ENCODE measurements at regions not wholly inside any gene's neighbourhood (a gene's known extent, or its start where the extent isn't known, plus 50 kb on each side); places are given as distances from the start of the nearest gene placed in this dataset.
A peak's percentile ranks its signal among the peaks of the same experiment; 100 is the strongest.

DNA sequence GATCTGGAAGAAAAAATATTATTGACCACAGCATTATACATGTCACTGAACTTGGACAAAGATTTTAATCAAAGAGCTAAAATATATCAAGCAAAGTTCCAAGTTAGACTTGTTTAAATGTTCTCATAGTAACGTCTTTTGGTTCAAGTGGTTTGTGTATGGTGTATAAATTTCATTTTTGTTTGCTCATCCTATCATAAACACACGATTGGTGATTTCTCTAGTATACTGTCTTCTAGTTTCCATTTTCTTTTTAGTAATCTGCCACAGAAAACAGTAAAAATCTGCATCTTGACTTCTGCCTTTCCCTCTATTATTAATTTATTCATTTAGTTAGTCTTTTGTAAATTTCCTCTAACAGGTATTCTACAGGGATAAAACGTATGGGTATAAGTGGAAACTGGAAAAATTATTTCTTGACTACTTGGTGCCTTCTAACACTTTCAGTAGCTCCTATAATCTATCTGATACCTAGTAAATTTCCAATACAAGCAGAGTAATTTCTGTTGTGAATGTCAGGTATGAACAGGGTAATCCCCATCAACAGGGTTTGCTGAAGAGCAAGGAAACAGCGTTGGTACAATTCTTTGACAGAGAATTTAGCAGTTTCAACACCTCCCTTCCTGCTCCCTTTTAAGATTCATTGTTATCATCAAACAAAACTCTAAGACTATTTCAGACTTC is 268.0 kb downstream of the PTPRC start:
- Histone ChIP-seq H3K79me2 (ENCODE audit: insufficient read depth, low read length) (peaks cover 99% of the 10 kb centered on the region), H3K27me3 (ENCODE audit: insufficient read depth, low read length) (no peaks in the 10 kb centered on the region), H3K9me2 (ENCODE audit: low read depth, low read length) (no peaks in the 10 kb centered on the region), H3K9me3 (ENCODE audit: low read length) (no peaks in the 10 kb centered on the region), H3K4me1 (ENCODE audit: insufficient read depth, low read length, severe bottlenecking) (peaks cover 39% of the 10 kb centered on the region), H3K27ac (ENCODE audit: low read depth, low read length, poor library complexity, severe bottlenecking) (no peak overlapping the region), H3K4me3 (ENCODE audit: low read depth, low read length, poor library complexity, severe bottlenecking) (no peak overlapping the region), H3K9ac (ENCODE audit: low read length) (no peak overlapping the region), H3K36me3 (ENCODE audit: insufficient read depth, low read length) (peaks cover 93% of the 10 kb centered on the region), H2AFZ (ENCODE audit: low read length) (no peak overlapping the region), H4K20me1 (ENCODE audit: insufficient read depth, low read length) (peaks cover 2% of the 10 kb centered on the region; the same call in 1 of the 2 replicates), H3K4me2 (ENCODE audit: low read length) (no peak overlapping the region), H3F3A (ENCODE audit: insufficient read depth, low read length) (no peaks in the 10 kb centered on the region)
- TF ChIP-seq CTCF (IDR thresholded peaks at IDR 0.05; ENCODE audit: low read length) (no peak), EZH2 (IDR thresholded peaks at IDR 0.05; ENCODE audit: borderline replicate concordance, low read length) (no peak)

- Histone ChIP-seq H4K20me1 (ENCODE audit: insufficient read depth, low read length) (peaks cover 2% of the 10 kb centered on the region; the same call in 1 of the 2 replicates), H3K27ac (ENCODE audit: low read depth, low read length, poor library complexity, severe bottlenecking) (no peak overlapping the region), H3K9me3 (ENCODE audit: low read length) (no peaks in the 10 kb centered on the region), H3K79me2 (ENCODE audit: insufficient read depth, low read length) (peaks cover 100% of the 10 kb centered on the region), H3K36me3 (ENCODE audit: insufficient read depth, low read length) (peaks cover 95% of the 10 kb centered on the region), H3F3A (ENCODE audit: insufficient read depth, low read length) (no peaks in the 10 kb centered on the region), H3K9me2 (ENCODE audit: low read depth, low read length) (no peaks in the 10 kb centered on the region), H3K9ac (ENCODE audit: low read length) (no peak overlapping the region), H2AFZ (ENCODE audit: low read length) (no peak overlapping the region), H3K4me2 (ENCODE audit: low read length) (no peak overlapping the region), H3K4me3 (ENCODE audit: low read depth, low read length, poor library complexity, severe bottlenecking) (no peak overlapping the region), H3K27me3 (ENCODE audit: insufficient read depth, low read length) (no peaks in the 10 kb centered on the region), H3K4me1 (ENCODE audit: insufficient read depth, low read length, severe bottlenecking) (peaks cover 41% of the 10 kb centered on the region)
- TF ChIP-seq CTCF (IDR thresholded peaks at IDR 0.05; ENCODE audit: low read length) (peak; percentile 7; the same call in 1 of the 2 replicates), EZH2 (IDR thresholded peaks at IDR 0.05; ENCODE audit: borderline replicate concordance, low read length) (no peak)
These were observed 268.5 kb downstream of the PTPRC start for GRCh38 chr1:198907423-198907746.

DNA sequence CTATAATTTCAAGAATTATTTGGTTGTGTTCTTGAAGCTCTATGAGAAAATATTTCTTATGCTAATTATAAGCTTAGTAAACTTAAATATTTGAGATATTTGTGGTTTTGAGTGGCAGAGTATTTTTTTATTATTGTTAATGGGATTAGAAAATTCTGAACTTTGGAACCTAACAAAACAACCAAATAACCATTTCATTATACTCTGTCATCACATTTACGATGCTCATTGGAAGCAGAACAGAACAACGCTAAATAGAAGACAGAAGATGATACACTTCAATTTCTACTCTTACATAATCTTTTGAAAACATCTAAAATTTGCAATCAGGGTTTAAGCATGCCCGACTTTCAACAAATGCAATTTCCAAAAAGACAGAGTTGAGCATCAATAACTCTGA is 270.2 kb downstream of the PTPRC start:
- Histone ChIP-seq H3K36me3 (ENCODE audit: insufficient read depth, low read length) (peaks cover 95% of the 10 kb centered on the region), H3K27ac (ENCODE audit: low read depth, low read length, poor library complexity, severe bottlenecking) (no peak overlapping the region), H2AFZ (ENCODE audit: low read length) (no peak overlapping the region), H3K9me3 (ENCODE audit: low read length) (no peaks in the 10 kb centered on the region), H3K4me3 (ENCODE audit: low read depth, low read length, poor library complexity, severe bottlenecking) (no peak overlapping the region), H3K4me1 (ENCODE audit: insufficient read depth, low read length, severe bottlenecking) (peaks cover 48% of the 10 kb centered on the region), H3K9me2 (ENCODE audit: low read depth, low read length) (no peaks in the 10 kb centered on the region), H3K27me3 (ENCODE audit: insufficient read depth, low read length) (no peaks in the 10 kb centered on the region), H3K79me2 (ENCODE audit: insufficient read depth, low read length) (peaks cover 100% of the 10 kb centered on the region), H3K9ac (ENCODE audit: low read length) (no peak overlapping the region), H3F3A (ENCODE audit: insufficient read depth, low read length) (no peaks in the 10 kb centered on the region), H3K4me2 (ENCODE audit: low read length) (no peak overlapping the region), H4K20me1 (ENCODE audit: insufficient read depth, low read length) (peaks cover 2% of the 10 kb centered on the region; the same call in 1 of the 2 replicates)
- TF ChIP-seq EZH2 (IDR thresholded peaks at IDR 0.05; ENCODE audit: borderline replicate concordance, low read length) (no peak), CTCF (IDR thresholded peaks at IDR 0.05; ENCODE audit: low read length) (no peak)

Data from OCI-LY1 (cell line).